ENCODE measurements at regions not wholly inside any gene's neighbourhood (a gene's known extent, or its start where the extent isn't known, plus 50 kb on each side); places are given as distances from the start of the nearest gene placed in this dataset.
"Not testable (repeated sequence)": the region's sequence is repeated elsewhere in the genome, so short reads cannot be mapped to it uniquely, and the experiment has no call there.

- DNase-seq (ENCODE audit: low read depth): no peak
Observed at GRCh38 chr1:172918478-172918877, 132.3 kb downstream of the TNFSF18 start.

GRCh38 chr1:172926070-172926469 lies 124.7 kb downstream of the TNFSF18 start:
- no peak for DNase-seq (ENCODE audit: low read depth)

GRCh38 chr1:172928412-172928811 lies 122.3 kb downstream of the TNFSF18 start:
- no peak for DNase-seq (ENCODE audit: low read depth)

GRCh38 chr1:172929006-172929405 lies 121.7 kb downstream of the TNFSF18 start:
- DNase-seq (ENCODE audit: low read depth): no peak

GRCh38 chr1:172930142-172930541 lies 120.6 kb downstream of the TNFSF18 start:
- DNase-seq (ENCODE audit: low read depth): no peak

GRCh38 chr1:172931340-172931739 lies 119.4 kb downstream of the TNFSF18 start:
- DNase-seq (ENCODE audit: low read depth): no peak

- DNase-seq (ENCODE audit: low read depth): no peak
Observed at GRCh38 chr1:172931761-172932160, 119.0 kb downstream of the TNFSF18 start.

- DNase-seq (ENCODE audit: low read depth): no peak
Observed at GRCh38 chr1:172932981-172933380, 117.8 kb downstream of the TNFSF18 start.

GRCh38 chr1:172934417-172934762 lies 116.4 kb downstream of the TNFSF18 start:
- no peak for DNase-seq (ENCODE audit: low read depth)

DNA sequence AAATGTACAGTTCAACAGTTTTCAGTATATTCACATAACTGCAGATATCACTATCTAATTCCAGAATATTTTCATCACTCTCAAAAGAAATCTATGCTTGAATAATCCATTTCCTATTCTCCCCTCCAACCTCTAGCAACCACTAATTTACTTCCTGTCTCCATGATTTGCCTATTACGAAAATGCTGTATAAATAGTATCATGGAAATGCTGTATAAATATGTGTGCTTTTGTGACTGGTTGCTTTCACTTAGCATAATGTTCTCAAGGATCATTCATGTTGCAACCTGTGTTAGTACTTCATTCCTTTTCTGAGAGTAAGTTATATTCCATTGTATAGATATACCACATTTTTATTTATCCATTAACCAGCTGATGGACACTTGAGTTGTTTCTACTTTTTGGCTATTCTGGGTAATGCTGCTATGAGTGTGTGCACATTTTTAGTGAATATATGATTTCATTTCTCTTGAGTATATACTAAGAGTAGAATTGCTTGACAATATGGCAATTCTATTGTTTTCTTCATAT lies 115.6 kb downstream of the TNFSF18 start:
- no peak for DNase-seq (ENCODE audit: low read depth)

DNA sequence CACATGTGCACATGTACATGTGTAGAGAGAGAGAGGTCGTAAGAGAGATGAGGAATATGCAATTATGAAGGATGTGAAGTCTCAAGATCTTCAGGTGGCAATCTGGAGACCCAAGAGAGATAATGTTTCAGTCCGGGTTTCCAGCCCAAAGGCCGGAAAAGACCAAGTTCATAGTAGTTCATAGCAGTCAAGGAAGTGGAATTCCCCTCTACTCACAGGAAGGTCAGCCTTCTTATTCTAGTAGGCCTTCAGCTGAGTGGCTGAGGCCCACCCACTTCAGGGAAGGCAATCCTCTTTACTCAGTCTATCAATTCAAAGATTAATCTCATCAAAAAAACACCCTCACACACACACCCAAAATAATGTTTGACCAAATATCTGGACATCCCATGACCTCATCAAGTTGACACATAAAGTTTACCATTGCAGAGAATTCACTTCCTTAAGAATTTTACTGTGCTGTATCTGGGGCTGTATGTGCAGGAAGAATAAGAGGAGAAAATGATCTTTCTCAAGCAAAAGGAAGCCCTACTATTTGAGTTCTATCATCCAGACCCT lies 114.6 kb downstream of the TNFSF18 start:
- DNase-seq (ENCODE audit: low read depth): no peak

GRCh38 chr1:172938681-172939080 lies 112.1 kb downstream of the TNFSF18 start:
- no peak for DNase-seq (ENCODE audit: low read depth)

DNA sequence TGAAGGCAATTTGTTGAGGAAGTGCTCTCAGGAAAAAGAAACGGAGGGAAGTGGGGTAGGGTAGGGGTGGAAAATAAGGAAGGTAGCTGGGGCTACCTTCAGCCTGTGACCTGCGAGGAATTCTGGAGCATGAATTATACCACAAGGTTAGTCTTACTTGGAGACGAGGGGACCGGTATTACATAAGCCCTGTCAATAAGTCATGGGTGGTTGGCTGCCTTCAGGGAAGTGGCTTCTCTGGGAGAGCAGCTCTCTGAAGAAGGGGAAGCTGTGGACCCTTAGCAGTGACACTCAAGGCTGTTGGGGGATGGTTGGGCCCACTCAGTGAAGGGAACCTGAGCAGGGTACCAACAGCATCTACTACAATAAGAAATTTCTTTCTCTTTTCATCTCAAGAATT lies 111.3 kb downstream of the TNFSF18 start:
- DNase-seq (ENCODE audit: low read depth): no peak

DNA sequence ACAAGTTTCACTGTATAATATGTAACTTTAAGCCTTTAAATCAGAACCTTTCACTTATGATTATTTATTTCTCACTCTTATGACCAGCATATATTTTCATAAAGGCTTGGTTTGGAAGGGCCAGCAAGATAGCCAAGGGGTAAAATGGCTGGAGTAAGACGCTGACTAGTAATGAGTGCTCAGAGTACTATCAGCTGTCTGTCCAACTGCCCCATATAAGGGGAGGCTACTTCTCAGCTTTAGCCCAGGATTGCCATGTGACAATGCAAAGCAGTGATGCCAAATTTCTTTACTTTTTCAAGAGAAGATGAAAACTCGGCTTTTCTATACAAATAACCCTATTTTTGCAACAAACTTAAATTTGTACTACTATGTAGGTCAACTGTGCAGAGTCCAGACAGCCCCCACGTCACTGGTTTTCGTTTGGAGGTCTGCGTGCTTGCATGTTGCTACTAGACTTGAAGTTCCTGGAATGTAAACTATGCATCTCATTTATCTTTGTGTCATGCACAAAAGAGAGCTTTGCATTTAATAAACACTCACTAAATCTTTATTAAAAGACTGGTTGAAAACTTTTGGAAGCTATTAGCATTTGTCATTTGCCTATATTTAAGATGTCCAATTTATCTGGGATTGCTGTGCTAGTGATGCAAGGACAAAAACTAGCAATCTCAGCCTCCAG lies 110.4 kb downstream of the TNFSF18 start:
- DNase-seq (ENCODE audit: low read depth): no peak

DNA sequence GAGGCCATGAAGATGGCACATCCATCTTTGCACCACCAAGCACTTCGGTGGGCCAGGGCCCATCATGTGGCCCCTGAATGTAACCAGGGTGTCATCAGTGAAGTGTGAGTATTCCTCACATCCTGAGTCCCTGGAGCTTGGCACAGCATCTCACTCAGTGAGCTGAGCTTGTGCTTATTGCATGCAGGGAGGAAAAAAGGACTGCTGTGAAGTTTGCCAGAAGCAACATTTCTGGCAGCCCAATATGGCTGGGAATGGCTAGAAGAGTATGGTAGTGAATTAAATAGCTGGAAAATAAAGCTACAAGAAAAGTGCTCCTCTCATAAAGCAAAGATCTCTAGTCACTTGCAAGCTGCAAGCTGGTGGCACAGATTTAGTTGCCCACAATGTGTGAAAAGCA lies 109.3 kb downstream of the TNFSF18 start:
- no peak for DNase-seq (ENCODE audit: low read depth)

DNA sequence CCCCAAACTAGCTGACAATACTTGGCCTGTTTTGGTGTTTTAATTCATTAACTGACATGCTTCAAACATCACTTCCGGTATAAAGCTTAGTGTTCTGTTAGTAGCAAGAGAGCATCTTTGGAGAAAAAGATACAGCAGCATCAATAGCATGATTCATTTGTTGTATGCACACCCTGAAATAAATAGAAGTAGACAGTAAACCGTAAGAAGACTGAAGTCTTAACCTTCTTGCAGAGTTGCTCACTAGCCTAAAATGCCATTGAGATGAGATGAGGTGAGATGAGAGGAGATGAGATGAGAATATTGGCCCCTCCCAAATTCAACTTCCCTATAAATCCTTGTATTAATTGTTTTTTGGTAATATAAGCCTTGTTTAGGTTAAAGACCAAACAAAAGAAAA lies 108.8 kb downstream of the TNFSF18 start:
- DNase-seq (ENCODE audit: low read depth): no peak

- DNase-seq (ENCODE audit: low read depth): not testable (repeated sequence)
Observed at GRCh38 chr1:172943138-172943537, 107.6 kb downstream of the TNFSF18 start.

DNA sequence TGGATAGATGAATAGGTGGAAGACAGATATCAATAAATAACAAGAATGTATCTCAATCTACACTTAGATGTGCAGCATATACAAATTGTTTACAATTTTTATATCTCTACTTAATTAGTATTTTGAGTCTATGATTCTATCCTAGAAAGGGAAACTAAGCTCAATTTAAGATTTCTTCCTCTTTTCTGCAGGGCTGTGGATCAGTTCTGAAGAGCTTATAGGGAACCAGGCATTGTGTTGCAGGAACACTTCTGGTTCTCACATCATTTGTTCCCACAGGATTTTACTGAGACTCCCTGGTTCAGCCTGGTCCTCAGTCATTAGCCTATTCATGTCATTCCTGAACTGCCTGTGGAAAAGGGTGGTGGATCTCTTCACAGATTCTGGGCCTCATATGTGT lies 105.8 kb downstream of the TNFSF18 start:
- no peak for DNase-seq (ENCODE audit: low read depth)

DNA sequence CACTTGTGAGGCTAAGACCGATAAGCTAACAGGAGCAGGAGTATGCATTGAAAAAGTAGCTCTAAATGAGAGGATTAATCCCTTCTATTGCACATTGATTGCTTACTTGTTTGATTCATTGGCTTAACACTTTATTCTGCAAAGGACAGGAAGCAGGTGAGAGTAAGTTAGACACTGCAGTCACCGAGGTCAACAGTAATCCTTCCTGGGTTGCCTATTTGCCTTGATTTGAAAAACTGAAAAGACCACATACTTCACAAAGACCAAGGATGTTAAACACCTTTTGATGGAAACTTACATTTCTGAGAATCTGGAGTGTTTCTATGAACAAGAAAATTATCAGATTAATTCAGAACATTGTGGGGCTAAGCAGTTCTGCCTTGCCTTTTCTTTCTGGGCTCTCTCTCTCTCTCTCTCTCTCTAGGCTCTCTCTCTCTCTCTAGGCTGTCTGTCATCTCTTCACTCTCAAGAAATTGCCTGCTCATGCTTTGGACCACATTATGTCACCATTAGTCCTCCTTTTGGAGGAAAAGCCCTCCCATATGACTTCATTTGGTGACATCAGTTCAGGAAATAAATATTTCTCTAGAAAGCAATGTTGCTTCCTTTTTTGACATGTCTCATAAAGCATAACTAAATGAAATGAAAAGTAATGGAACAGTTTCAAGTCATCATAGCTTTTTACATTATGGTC lies 103.8 kb downstream of the TNFSF18 start:
- no peak for DNase-seq (ENCODE audit: low read depth)

GRCh38 chr1:172948457-172948856 lies 102.3 kb downstream of the TNFSF18 start:
- peak; percentile 5 for DNase-seq (ENCODE audit: low read depth)

DNA sequence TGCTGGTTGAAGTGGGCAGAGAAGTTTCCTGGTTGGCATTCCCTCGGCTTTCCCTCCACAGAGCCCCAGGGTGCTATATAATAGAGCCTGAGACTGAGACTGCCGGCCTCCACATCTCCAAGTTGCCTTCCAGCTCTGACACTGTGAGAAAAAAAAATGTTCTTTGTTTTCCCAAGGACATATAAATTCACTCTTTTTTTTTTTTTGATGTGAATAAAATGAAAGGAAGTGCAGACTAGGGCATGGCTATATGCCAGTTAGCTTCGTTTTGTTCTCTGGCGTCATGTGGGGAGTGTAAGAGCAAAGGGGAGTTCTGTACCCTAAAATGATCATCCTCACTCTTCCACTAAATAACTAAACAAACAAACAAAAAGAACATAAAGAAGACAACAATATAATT lies 101.6 kb downstream of the TNFSF18 start:
- DNase-seq (ENCODE audit: low read depth): no peak

GRCh38 chr1:172950528-172950927 lies 100.2 kb downstream of the TNFSF18 start:
- DNase-seq (ENCODE audit: low read depth): no peak

DNA sequence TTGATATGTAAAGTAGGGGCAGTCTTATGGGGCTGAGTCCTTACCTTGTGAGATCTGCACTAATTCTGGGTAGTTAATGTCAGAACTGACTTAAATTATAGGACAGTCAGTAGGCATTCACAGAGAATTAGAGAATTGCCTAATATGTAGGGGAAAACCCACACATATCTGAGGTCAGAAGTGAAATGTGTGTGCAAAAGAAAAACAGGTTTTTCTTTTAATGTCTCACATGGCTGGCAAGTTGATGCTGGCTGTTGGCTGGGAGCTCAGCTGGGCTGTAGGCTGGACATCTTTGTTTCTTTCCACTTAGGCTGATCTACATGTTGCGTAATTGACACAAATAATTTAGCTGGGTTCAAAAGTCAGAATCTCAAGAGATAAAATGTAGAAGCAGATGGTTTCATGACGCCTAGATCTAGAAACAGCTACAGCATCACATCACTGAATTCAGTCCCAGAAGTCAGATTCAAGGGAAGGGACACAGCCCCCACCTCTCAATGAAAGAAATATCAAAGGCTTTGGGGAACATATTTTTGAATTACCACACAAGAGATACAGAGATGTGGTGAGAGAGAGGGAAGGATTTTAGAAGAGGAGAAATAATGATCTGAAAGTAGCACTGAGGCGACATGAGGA lies 98.9 kb downstream of the TNFSF18 start:
- no peak for DNase-seq (ENCODE audit: low read depth)
